ENCODE measurements at regions not wholly inside any gene's neighbourhood (a gene's known extent, or its start where the extent isn't known, plus 50 kb on each side); places are given as distances from the start of the nearest gene placed in this dataset.

DNA sequence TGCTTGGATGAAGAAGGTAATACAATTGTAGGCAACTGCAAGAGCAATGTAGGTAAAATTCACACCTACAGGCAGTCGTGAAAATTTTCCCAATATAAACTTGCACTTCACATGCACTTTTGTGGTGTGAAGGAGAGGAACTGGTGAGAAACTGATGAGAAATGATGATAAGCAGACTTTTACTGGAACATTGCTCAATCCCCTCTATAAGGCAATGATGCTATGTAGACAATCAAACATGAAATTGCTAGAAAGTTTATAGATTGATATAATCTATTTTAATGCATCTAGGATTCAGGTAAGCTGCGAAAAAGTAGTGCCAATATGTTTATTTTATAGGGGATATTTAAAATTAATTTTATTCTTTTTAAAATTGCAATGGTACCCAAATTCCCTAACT lies 802.2 kb downstream of the KCNT2 start:
- H3K4me1 ChIP-seq (ENCODE audit: control insufficient read depth, insufficient read depth, low read length): no peaks in the 10 kb centered on the region
- no peaks in the 10 kb centered on the region for H3K27me3 ChIP-seq (ENCODE audit: control insufficient read depth, insufficient read depth, low read length)
- H3K9ac ChIP-seq (ENCODE audit: low read depth, low read length): no peak overlapping the region
- no peak overlapping the region for H3K4me3 ChIP-seq (ENCODE audit: low read length)
- H3K9me3 ChIP-seq (replicated peaks; ENCODE audit: low read length): no peaks in the 10 kb centered on the region
- no peak overlapping the region for H3K4me2 ChIP-seq (ENCODE audit: low read length)
- no peaks in the 10 kb centered on the region for H3K36me3 ChIP-seq (ENCODE audit: insufficient read depth, low read length)

DNA sequence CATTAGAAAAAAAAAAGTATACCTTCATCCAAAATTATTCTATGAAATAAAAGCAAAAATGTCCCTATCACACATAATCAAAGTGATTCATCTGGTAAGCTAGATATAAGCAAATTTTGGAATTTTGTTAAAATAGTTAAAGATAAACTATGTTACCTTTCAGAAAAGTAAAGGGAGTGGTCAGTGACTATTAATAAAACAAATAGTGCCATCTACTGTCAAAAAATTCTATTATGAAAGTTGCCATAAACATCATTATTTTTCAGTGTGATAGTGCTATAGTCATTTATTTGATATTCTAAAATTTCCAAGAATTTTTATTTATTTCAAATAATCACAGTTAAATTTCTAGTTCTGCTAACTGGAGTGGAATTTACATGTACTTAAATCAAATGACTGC lies 803.7 kb downstream of the KCNT2 start:
- Histone ChIP-seq H3K4me1 (ENCODE audit: control insufficient read depth, insufficient read depth, low read length) (no peaks in the 10 kb centered on the region), H3K9me3 (replicated peaks; ENCODE audit: low read length) (no peaks in the 10 kb centered on the region), H3K36me3 (ENCODE audit: insufficient read depth, low read length) (no peaks in the 10 kb centered on the region), H3K9ac (ENCODE audit: low read depth, low read length) (no peak overlapping the region), H3K27me3 (ENCODE audit: control insufficient read depth, insufficient read depth, low read length) (no peaks in the 10 kb centered on the region), H3K4me3 (ENCODE audit: low read length) (no peak overlapping the region), H3K4me2 (ENCODE audit: low read length) (no peak overlapping the region)

DNA sequence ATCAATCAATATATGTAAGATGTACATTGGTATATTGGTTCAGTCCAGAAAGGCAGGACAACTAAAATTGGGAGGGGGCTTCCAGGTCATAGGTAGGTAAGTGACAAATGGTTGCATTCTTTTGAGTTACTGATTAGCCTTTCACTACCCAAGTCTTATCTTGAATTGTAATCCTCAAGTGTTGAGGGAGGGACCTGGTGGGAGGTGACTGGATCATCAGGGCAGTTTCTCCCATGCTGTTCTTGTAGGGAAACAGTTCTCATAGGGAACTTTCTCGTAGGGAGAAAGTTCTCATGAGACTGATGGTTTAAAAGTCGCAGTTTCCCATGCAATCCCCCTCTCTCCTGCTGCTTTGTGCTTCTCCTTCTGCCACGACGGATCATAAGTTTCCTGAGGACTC lies 809.2 kb downstream of the KCNT2 start:
- Histone ChIP-seq H3K36me3 (ENCODE audit: insufficient read depth, low read length) (no peaks in the 10 kb centered on the region), H3K4me3 (ENCODE audit: low read length) (no peak overlapping the region), H3K9ac (ENCODE audit: low read depth, low read length) (no peak overlapping the region), H3K4me1 (ENCODE audit: control insufficient read depth, insufficient read depth, low read length) (no peaks in the 10 kb centered on the region), H3K4me2 (ENCODE audit: low read length) (no peak overlapping the region), H3K27me3 (ENCODE audit: control insufficient read depth, insufficient read depth, low read length) (no peaks in the 10 kb centered on the region), H3K9me3 (replicated peaks; ENCODE audit: low read length) (no peaks in the 10 kb centered on the region)

DNA sequence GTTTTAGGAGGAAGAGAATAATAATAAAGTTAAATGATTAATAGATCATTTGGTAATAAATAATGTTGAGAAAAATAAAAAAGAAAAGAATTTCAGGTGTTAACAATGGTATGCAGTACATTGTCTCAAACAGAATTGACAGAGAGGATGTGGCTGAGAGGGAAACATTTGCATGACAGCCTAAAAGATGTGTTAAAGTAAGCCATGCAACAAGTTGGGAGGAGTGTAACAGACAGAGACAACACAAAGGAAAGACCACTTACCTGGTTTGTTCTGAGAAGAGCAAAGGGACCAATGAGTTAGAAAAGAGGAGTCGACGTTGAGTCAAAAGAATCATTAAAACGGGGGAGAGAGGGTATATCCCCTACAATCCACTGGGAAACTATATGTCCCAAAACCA lies 814.0 kb downstream of the KCNT2 start:
- no peak overlapping the region for H3K9ac ChIP-seq (ENCODE audit: low read depth, low read length)
- H3K36me3 ChIP-seq (ENCODE audit: insufficient read depth, low read length): no peaks in the 10 kb centered on the region
- H3K27me3 ChIP-seq (ENCODE audit: control insufficient read depth, insufficient read depth, low read length): no peaks in the 10 kb centered on the region
- H3K4me2 ChIP-seq (ENCODE audit: low read length): no peak overlapping the region
- no peaks in the 10 kb centered on the region for H3K9me3 ChIP-seq (replicated peaks; ENCODE audit: low read length)
- H3K4me3 ChIP-seq (ENCODE audit: low read length): no peak overlapping the region
- H3K4me1 ChIP-seq (ENCODE audit: control insufficient read depth, insufficient read depth, low read length): no peaks in the 10 kb centered on the region

DNA sequence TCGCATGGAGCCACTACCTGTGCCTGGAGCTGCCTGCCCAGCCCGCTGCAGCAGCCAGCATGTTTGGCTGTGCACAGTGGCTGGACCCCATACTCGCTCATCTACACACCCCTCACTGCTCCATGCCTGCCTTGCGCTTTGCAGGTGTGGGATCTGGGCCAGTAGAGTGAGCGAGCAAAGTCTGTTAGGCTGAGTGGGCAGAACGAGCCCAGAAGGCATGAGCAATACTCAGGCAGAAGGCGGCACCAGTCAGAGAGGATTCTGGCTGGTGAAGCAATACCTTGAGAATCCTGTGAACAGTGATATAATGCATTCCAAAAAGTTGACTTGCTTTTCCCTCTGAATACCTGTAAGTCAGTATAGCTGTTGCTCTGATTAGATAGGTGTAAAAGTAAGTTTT lies 816.4 kb downstream of the KCNT2 start:
- no peaks in the 10 kb centered on the region for H3K27me3 ChIP-seq (ENCODE audit: control insufficient read depth, insufficient read depth, low read length)
- H3K4me2 ChIP-seq (ENCODE audit: low read length): no peak overlapping the region
- no peaks in the 10 kb centered on the region for H3K36me3 ChIP-seq (ENCODE audit: insufficient read depth, low read length)
- no peaks in the 10 kb centered on the region for H3K4me1 ChIP-seq (ENCODE audit: control insufficient read depth, insufficient read depth, low read length)
- H3K9me3 ChIP-seq (replicated peaks; ENCODE audit: low read length): no peaks in the 10 kb centered on the region
- no peak overlapping the region for H3K9ac ChIP-seq (ENCODE audit: low read depth, low read length)
- H3K4me3 ChIP-seq (ENCODE audit: low read length): no peak overlapping the region

DNA sequence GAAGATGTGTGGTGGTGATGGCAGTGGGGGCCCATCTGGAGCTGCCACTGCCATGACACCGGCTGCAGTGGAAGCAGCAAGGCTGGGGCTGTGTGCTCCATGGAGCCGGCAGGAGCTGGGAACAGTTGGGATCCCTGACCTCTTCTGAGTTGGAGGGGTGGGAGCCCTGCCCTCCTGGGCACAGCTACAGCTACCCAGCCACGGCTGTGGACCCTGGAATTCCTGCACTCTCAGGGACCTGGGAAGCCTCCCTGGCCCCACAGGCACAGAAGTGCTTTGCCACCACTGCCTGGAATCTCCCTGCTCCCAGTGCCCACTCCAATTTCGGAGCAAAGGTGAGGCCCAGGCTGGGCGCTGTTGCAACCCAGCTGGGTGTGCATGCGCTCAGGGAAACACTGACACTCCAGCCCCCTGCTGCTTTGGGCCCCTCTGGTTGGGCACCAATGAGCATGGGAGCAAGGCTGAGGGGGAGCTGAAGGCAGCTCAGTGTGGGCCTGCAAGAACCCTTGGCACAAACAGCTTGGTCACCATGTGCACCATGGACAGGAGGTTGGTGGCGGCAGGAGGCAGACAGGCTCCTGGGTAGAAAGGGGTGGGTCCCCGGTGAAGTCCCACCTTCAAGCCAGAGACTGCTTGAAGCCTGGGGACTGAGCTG lies 817.6 kb downstream of the KCNT2 start:
- no peak overlapping the region for H3K4me3 ChIP-seq (ENCODE audit: low read length)
- H3K36me3 ChIP-seq (ENCODE audit: insufficient read depth, low read length): no peaks in the 10 kb centered on the region
- H3K4me2 ChIP-seq (ENCODE audit: low read length): no peak overlapping the region
- H3K9me3 ChIP-seq (replicated peaks; ENCODE audit: low read length): no peaks in the 10 kb centered on the region
- no peak overlapping the region for H3K9ac ChIP-seq (ENCODE audit: low read depth, low read length)
- no peaks in the 10 kb centered on the region for H3K27me3 ChIP-seq (ENCODE audit: control insufficient read depth, insufficient read depth, low read length)
- H3K4me1 ChIP-seq (ENCODE audit: control insufficient read depth, insufficient read depth, low read length): no peaks in the 10 kb centered on the region

DNA sequence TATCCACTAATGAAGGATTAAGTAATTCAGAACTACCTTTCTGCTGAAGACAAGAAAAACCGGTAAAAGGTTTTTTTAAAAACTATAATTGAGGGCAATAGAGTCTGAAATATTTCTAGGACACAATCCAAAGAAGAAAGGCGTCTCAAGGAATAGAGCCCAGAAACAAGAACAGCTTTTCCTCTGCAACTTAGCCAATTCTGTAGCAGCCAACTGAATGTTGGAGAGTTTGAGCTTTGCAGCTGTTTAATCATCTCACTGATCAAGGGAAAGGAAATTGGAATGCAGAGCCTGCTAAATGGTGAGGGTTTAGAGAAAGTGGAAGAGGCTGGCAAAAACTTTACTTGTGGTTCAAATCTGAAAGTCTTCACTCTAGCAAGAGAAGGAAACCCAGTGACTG lies 818.9 kb downstream of the KCNT2 start:
- no peak overlapping the region for H3K4me2 ChIP-seq (ENCODE audit: low read length)
- H3K4me3 ChIP-seq (ENCODE audit: low read length): no peak overlapping the region
- H3K27me3 ChIP-seq (ENCODE audit: control insufficient read depth, insufficient read depth, low read length): no peaks in the 10 kb centered on the region
- H3K9ac ChIP-seq (ENCODE audit: low read depth, low read length): no peak overlapping the region
- H3K4me1 ChIP-seq (ENCODE audit: control insufficient read depth, insufficient read depth, low read length): no peaks in the 10 kb centered on the region
- no peaks in the 10 kb centered on the region for H3K9me3 ChIP-seq (replicated peaks; ENCODE audit: low read length)
- no peaks in the 10 kb centered on the region for H3K36me3 ChIP-seq (ENCODE audit: insufficient read depth, low read length)

DNA sequence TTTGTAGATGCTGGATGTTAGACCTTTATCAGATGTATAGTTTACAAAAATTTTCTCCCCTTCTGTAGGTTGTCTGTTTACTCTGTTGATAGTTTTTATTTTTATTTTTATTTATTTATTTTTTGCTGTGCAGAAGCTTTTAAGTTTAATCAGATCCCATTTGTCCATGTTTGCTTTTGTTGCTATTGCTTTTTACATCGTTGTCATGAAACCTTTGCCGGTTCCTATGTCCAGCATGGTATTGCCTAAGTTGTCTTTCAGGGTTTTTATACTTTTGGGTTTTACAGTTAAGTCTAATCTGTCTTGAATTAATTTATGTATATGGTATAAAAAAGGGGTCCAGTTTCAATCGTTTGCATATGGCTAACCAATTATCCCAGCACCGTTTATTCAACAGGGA lies 819.5 kb downstream of the KCNT2 start:
- no peaks in the 10 kb centered on the region for H3K36me3 ChIP-seq (ENCODE audit: insufficient read depth, low read length)

DNA sequence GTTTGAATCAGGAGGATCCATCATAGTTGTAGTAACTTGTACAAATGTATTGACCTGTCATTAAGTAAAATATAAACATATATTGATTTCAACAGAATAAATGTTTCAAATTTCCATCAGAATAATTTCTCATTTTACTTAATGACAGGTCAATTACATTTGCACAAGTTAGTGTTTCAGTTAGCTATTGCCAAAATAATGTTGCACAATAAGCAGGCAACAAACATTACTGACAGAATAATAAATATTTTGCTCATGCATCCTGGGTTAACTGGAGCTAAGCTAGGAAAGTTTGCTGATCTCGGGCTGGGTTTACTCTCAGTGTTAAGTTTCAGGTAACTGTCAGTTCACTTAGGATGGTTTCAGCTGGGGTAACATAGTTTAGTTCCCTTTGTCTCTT lies 822.4 kb downstream of the KCNT2 start:
- no peak overlapping the region for H3K4me2 ChIP-seq (ENCODE audit: low read length)
- H3K4me3 ChIP-seq (ENCODE audit: low read length): no peak overlapping the region
- H3K36me3 ChIP-seq (ENCODE audit: insufficient read depth, low read length): no peaks in the 10 kb centered on the region
- no peak overlapping the region for H3K9ac ChIP-seq (ENCODE audit: low read depth, low read length)
- H3K4me1 ChIP-seq (ENCODE audit: control insufficient read depth, insufficient read depth, low read length): no peaks in the 10 kb centered on the region
- no peaks in the 10 kb centered on the region for H3K9me3 ChIP-seq (replicated peaks; ENCODE audit: low read length)
- H3K27me3 ChIP-seq (ENCODE audit: control insufficient read depth, insufficient read depth, low read length): no peaks in the 10 kb centered on the region

More for the DNA sequence above, 819.5 kb downstream of the KCNT2 start:
- Histone ChIP-seq H3K4me3 (ENCODE audit: low read length) (no peak overlapping the region), H3K9me3 (replicated peaks; ENCODE audit: low read length) (no peaks in the 10 kb centered on the region), H3K4me2 (ENCODE audit: low read length) (no peak overlapping the region), H3K9ac (ENCODE audit: low read depth, low read length) (no peak overlapping the region), H3K27me3 (ENCODE audit: control insufficient read depth, insufficient read depth, low read length) (no peaks in the 10 kb centered on the region), H3K4me1 (ENCODE audit: control insufficient read depth, insufficient read depth, low read length) (no peaks in the 10 kb centered on the region)

DNA sequence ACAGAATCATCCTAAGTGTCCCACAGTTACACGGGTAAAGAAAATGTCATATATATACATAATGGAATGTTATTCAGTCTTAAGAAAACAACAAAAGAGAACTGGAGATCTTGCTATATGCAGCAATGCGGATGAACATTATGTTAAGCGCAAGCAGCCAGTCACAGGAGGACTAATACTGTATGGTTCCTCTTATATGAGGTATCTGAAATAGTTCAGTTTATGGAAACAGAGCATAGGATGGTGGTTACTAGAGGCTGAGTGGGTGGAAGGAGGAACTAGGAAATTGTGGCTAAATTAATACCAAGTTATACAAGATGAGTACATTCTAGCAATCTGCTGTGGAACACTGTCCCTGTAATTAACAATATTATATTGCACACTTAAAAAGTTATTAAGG lies 834.3 kb downstream of the KCNT2 start:
- H3K9ac ChIP-seq (ENCODE audit: low read depth, low read length): no peak overlapping the region
- no peaks in the 10 kb centered on the region for H3K9me3 ChIP-seq (replicated peaks; ENCODE audit: low read length)
- H3K4me2 ChIP-seq (ENCODE audit: low read length): no peak overlapping the region
- H3K27me3 ChIP-seq (ENCODE audit: control insufficient read depth, insufficient read depth, low read length): no peaks in the 10 kb centered on the region
- no peak overlapping the region for H3K4me3 ChIP-seq (ENCODE audit: low read length)
- no peaks in the 10 kb centered on the region for H3K4me1 ChIP-seq (ENCODE audit: control insufficient read depth, insufficient read depth, low read length)
- no peaks in the 10 kb centered on the region for H3K36me3 ChIP-seq (ENCODE audit: insufficient read depth, low read length)

DNA sequence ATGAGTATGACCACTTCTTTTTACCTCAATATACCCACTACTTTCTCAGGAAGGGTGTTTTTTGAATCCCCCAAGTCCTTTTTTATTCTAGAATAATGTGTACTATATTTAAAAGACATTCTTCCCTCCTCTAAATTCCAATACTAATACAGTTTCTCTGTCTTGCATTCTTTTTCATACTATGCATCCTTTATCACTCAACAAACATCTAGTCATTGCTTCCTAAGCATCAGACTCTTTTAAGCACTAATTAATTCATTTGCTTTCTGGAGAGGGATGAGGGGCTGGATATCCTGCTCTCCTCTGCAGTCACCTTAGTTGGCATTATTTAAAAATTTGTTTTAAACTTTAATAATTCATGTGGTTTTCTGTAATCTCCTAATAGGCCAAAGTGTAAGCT lies 838.8 kb downstream of the KCNT2 start:
- Histone ChIP-seq H3K9me3 (replicated peaks; ENCODE audit: low read length) (no peaks in the 10 kb centered on the region), H3K36me3 (ENCODE audit: insufficient read depth, low read length) (no peaks in the 10 kb centered on the region)

DNA sequence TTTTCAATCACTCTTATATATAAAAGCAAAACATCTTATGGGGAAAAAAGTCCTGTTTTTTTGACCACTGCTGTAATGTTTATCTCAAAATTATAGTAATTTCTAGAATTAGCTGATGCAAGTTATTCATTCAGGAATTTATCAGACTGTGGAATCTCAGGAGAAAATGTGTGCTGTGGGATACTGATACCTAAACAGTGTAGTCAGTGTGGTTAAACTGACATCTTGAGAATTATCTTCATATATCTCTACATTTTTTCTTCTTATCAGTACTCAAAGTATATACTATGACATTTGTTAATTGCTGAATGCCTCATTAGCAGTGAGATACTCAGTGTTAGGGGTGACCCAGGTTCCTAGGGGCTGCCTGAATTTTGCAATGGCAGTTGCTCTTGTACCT lies 839.3 kb downstream of the KCNT2 start:
- no peak overlapping the region for H3K9ac ChIP-seq (ENCODE audit: low read depth, low read length)
- H3K9me3 ChIP-seq (replicated peaks; ENCODE audit: low read length): no peaks in the 10 kb centered on the region
- no peaks in the 10 kb centered on the region for H3K36me3 ChIP-seq (ENCODE audit: insufficient read depth, low read length)
- no peaks in the 10 kb centered on the region for H3K27me3 ChIP-seq (ENCODE audit: control insufficient read depth, insufficient read depth, low read length)
- H3K4me1 ChIP-seq (ENCODE audit: control insufficient read depth, insufficient read depth, low read length): no peaks in the 10 kb centered on the region
- no peak overlapping the region for H3K4me2 ChIP-seq (ENCODE audit: low read length)
- no peak overlapping the region for H3K4me3 ChIP-seq (ENCODE audit: low read length)

More for the DNA sequence above, 838.8 kb downstream of the KCNT2 start:
- H3K4me3 ChIP-seq (ENCODE audit: low read length): no peak overlapping the region
- no peaks in the 10 kb centered on the region for H3K27me3 ChIP-seq (ENCODE audit: control insufficient read depth, insufficient read depth, low read length)
- no peak overlapping the region for H3K9ac ChIP-seq (ENCODE audit: low read depth, low read length)
- no peaks in the 10 kb centered on the region for H3K4me1 ChIP-seq (ENCODE audit: control insufficient read depth, insufficient read depth, low read length)
- H3K4me2 ChIP-seq (ENCODE audit: low read length): no peak overlapping the region

Data from skeletal muscle satellite cell (primary cell).